Keratinocyte (primary cell): ENCODE measurements at regions not wholly inside any gene's neighbourhood (a gene's known extent, or its start where the extent isn't known, plus 50 kb on each side); places are given as distances from the start of the nearest gene placed in this dataset.

Experiments used
- CTCF ChIP-seq, 3 experiments: IDR thresholded peaks in 1 of 3; conservative IDR thresholded peaks in 1 of 3; optimal IDR thresholded peaks in 1 of 3; 2 replicates in 2 of 3; 3 replicates in 1 of 3; pipeline versions ENCODE3 to v1.5.1; 2011; ENCODE audit warnings: low read length in 3 of 3, mild to moderate bottlenecking in 3 of 3, moderate library complexity in 2 of 3, control low read depth in 1 of 3, inconsistent platforms in 1 of 3; ENCODE audit not compliant: insufficient read depth in 2 of 3; ENCODE audit errors: extremely low read depth in 1 of 3
- EZH2 ChIP-seq: IDR thresholded peaks from one replicate; pipeline ENCODE4 v1.6.1; 2012; ENCODE audit warnings: inconsistent platforms, mild to moderate bottlenecking, low read length, moderate library complexity

DNA sequence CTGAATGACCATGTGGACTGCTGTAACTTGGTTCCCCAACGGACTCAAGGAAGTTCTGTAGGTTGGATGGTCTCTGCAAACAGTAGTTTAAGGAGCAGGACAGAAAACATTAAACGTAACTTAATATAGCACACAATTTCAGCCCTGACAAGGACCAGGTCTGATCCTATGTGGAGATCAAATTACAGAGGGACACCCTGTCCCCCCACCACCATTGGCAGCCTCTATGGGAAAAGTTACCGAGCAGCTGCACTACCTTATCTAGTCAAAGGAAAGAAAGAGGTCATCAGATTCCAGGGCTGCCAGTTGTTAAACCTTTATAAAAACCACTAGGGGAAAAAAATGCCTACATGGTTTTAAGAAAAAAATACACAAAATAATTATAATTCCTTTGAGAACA is 191.5 kb upstream of the RSPO3 start:
- TF ChIP-seq CTCF (optimal IDR thresholded peaks at IDR 0.05 in 1 of 3, IDR thresholded peaks at IDR 0.05 in 1 of 3, conservative IDR thresholded peaks at IDR 0.05 in 1 of 3; ENCODE audit: extremely low read depth in 1 of 3, insufficient read depth in 2 of 3, low read length in 3 of 3), result no peak
- no peak for TF ChIP-seq EZH2
